ENCODE measurements at regions not wholly inside any gene's neighbourhood (a gene's known extent, or its start where the extent isn't known, plus 50 kb on each side); places are given as distances from the start of the nearest gene placed in this dataset.

GRCh38 chr2:241988146-241988545 lies 118.6 kb downstream of the RTP5 start:
- TF ChIP-seq POLR2A (IDR thresholded peaks at IDR 0.05) (no peak), CTCF (IDR thresholded peaks at IDR 0.05) (no peak)
